ENCODE measurements at regions not wholly inside any gene's neighbourhood (a gene's known extent, or its start where the extent isn't known, plus 50 kb on each side); places are given as distances from the start of the nearest gene placed in this dataset.

DNA sequence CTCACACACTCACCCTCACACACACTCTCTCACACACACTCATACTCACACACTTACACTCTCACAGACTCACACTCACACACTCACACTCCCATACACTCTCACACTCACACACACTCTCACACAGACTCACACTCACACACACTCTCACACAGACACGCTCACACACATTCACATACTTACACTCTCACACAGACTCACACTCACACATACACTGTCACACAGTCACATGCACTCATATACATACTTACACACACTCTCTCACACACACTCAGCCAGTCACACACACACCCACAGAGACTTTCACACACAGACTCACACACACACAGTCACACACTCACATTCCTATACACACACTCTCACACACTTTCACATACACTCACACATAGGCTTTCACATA lies 1478.8 kb downstream of the BRD1 start:
- ChIA-PET POLR2A (no interaction called here), CTCF (ENCODE audit: low intra/inter-chr PET ratio, low total read pairs) (no interaction called here)
- intact Hi-C loops (cut with micrococcal nuclease; ENCODE audit: unreplicated experiment) (no loop called here), in situ Hi-C loops (cut with HindIII; ENCODE audit: extremely low pct_ligation_motif_present, low pct_unique_long_range_greater_than_20kb) (no loop called here)
- Histone ChIP-seq H3K4me2 (ENCODE audit: low read depth, low read length) (no peak overlapping the region), H3K27me3 (ENCODE audit: control insufficient read depth in 1 of 2, insufficient read depth in 2 of 2, low read length in 2 of 2) (peaks cover 15 to 58% of the 10 kb centered on the region in 2 experiments; a peak in 3 of 5 replicates), H3K9me3 (ENCODE audit: low read length) (no peaks in the 10 kb centered on the region), H3K36me3 (replicated peaks in 1 of 2; ENCODE audit: control insufficient read depth in 1 of 2, insufficient read depth in 2 of 2, low read length in 2 of 2) (no peaks in the 10 kb centered on the region), H3K79me2 (ENCODE audit: insufficient read depth, low read length) (no peaks in the 10 kb centered on the region), H3K9ac (ENCODE audit: insufficient read depth, low read depth, low read length) (no peak overlapping the region), H3K4me1 (ENCODE audit: insufficient read depth, low read length) (no peaks in the 10 kb centered on the region), H2AFZ (ENCODE audit: low read length) (no peak overlapping the region), H3K4me3 (replicated peaks in 1 of 3; ENCODE audit: insufficient read depth in 1 of 3, low read depth in 2 of 3, low read length in 3 of 3) (no peak overlapping the region), H4K20me1 (ENCODE audit: insufficient read depth, low read length) (no peaks in the 10 kb centered on the region), H3K27ac (ENCODE audit: extremely low read length, insufficient read depth, low read length) (no peak overlapping the region)
- WGBS (ENCODE audit: low lambda C conversion rate): 88% methylated on average over 1 of the region's 1 CpG
- no peak for FAIRE-seq
- no peak for ATAC-seq
- DNase-seq (ENCODE audit: low spot score): no peak
- BruUV-seq (replicated peaks): no TSS peak
- TF ChIP-seq TARDBP (CRISPR knock-in tag; IDR thresholded peaks at IDR 0.05) (no peak), ZFAT (CRISPR knock-in tag; conservative IDR thresholded peaks at IDR 0.05) (no peak), ZBTB7B (CRISPR knock-in tag; IDR thresholded peaks at IDR 0.05) (no peak), ZC3H4 (CRISPR knock-in tag; IDR thresholded peaks at IDR 0.05; ENCODE audit: borderline replicate concordance) (no peak), NCOR1 (IDR thresholded peaks at IDR 0.05; ENCODE audit: borderline replicate concordance, low read length) (no peak), NR3C1 (CRISPR knock-in tag; IDR thresholded peaks at IDR 0.05) (no peak), ETV6 (CRISPR knock-in tag; conservative IDR thresholded peaks at IDR 0.05) (no peak), ZNF775 (CRISPR knock-in tag; IDR thresholded peaks at IDR 0.05; ENCODE audit: borderline replicate concordance) (no peak), BRCA1 (CRISPR knock-in tag; IDR thresholded peaks at IDR 0.05) (no peak), ZNF143 (CRISPR knock-in tag; IDR thresholded peaks at IDR 0.05) (no peak)
- TF ChIP-seq, protein P1, sequence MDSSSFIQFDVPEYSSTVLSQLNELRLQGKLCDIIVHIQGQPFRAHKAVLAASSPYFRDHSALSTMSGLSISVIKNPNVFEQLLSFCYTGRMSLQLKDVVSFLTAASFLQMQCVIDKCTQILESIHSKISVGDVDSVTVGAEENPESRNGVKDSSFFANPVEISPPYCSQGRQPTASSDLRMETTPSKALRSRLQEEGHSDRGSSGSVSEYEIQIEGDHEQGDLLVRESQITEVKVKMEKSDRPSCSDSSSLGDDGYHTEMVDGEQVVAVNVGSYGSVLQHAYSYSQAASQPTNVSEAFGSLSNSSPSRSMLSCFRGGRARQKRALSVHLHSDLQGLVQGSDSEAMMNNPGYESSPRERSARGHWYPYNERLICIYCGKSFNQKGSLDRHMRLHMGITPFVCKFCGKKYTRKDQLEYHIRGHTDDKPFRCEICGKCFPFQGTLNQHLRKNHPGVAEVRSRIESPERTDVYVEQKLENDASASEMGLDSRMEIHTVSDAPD (CRISPR knock-in tag; IDR thresholded peaks at IDR 0.05): no peak
- TF ChIP-seq, protein P2, sequence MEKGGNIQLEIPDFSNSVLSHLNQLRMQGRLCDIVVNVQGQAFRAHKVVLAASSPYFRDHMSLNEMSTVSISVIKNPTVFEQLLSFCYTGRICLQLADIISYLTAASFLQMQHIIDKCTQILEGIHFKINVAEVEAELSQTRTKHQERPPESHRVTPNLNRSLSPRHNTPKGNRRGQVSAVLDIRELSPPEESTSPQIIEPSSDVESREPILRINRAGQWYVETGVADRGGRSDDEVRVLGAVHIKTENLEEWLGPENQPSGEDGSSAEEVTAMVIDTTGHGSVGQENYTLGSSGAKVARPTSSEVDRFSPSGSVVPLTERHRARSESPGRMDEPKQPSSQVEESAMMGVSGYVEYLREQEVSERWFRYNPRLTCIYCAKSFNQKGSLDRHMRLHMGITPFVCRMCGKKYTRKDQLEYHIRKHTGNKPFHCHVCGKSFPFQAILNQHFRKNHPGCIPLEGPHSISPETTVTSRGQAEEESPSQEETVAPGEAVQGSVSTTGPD (CRISPR knock-in tag; IDR thresholded peaks at IDR 0.05): no peak

Measured in HepG2 (cell line).